ENCODE measurements at regions not wholly inside any gene's neighbourhood (a gene's known extent, or its start where the extent isn't known, plus 50 kb on each side); places are given as distances from the start of the nearest gene placed in this dataset.

DNA sequence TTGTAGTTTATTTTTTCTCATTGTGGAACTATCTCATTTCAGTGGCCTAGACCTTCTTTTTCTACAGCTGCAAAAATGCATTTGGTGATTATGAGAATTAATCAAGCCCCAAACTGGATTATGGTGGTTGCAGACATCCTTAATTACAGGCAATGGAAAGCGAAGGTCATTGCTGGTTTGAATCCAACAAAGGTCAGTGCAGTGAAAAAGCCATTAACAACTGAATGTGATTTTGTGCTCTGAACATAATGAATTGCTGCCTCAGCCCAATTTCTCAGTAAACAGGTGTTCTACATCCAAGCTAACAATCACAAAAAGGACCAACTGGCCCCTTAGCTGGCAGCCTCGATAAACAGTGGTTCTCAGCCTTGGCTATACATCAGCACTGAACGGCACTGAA, 260.1 kb upstream of the DPPA4 start:
- H3K27me3 ChIP-seq (replicated peaks; ENCODE audit: control insufficient read depth, insufficient read depth, low read length) = no peaks in the 10 kb centered on the region
- no peak overlapping the region for H3K4me3 ChIP-seq (ENCODE audit: low read length)
- no peak overlapping the region for H3K9ac ChIP-seq (ENCODE audit: low read length)
- DNase-seq (ENCODE audit: low read depth) = no peak
- peaks cover 7% of the 10 kb centered on the region for H3K9me3 ChIP-seq (ENCODE audit: control insufficient read depth, low read length)
- H3K36me3 ChIP-seq (ENCODE audit: control insufficient read depth, insufficient read depth, low read length, severe bottlenecking) = no peaks in the 10 kb centered on the region
- no peaks in the 10 kb centered on the region for H3K4me1 ChIP-seq (ENCODE audit: control insufficient read depth, insufficient read depth, low read length)

DNA sequence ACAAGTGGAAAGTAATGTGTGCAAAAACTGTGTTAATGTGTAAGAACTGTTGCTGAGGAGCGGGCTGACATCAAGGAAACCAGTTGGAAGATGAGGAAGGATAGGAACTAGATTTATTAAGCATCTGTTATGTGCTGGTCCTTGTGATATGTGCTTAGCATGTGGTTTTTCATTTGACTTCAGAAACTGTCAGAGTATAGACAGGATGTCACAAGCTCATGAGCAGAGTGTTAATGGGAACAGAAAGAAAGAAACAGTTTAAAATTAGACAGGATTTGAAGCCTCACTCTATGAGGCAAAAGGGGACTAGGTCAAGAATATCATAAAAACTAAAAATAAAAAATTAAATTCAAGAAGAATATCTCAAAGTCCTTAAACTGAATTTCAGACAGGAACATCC, 270.6 kb upstream of the DPPA4 start:
- H3K4me3 ChIP-seq (ENCODE audit: low read length) = no peak overlapping the region
- H3K9ac ChIP-seq (ENCODE audit: low read length) = no peak overlapping the region
- no peaks in the 10 kb centered on the region for H3K27me3 ChIP-seq (replicated peaks; ENCODE audit: control insufficient read depth, insufficient read depth, low read length)
- H3K4me1 ChIP-seq (ENCODE audit: control insufficient read depth, insufficient read depth, low read length) = no peaks in the 10 kb centered on the region
- no peaks in the 10 kb centered on the region for H3K36me3 ChIP-seq (ENCODE audit: control insufficient read depth, insufficient read depth, low read length, severe bottlenecking)
- no peak for DNase-seq (ENCODE audit: low read depth)
- H3K9me3 ChIP-seq (ENCODE audit: control insufficient read depth, low read length) = no peaks in the 10 kb centered on the region

DNA sequence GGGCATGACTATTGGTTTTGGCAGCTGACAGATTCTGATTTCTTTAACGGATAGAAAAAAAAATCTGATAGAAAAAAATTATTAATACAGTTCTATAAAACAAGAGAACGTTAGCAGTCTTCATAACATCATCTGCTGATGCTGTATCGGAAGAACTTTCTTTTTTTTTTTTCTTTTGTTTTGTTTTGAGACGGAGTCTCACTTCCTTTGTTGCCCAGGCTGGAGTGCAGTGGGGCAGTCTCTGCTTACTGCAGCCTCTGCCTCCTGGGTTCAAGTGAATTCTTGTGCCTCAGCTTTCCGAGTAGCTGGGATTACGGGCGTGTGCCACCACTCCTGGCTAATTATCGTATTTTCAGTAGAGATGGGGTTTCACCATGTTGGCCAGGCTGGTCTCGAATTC, 271.2 kb upstream of the DPPA4 start:
- Histone ChIP-seq H3K36me3 (ENCODE audit: control insufficient read depth, insufficient read depth, low read length, severe bottlenecking) (no peaks in the 10 kb centered on the region), H3K27me3 (replicated peaks; ENCODE audit: control insufficient read depth, insufficient read depth, low read length) (no peaks in the 10 kb centered on the region), H3K4me1 (ENCODE audit: control insufficient read depth, insufficient read depth, low read length) (no peaks in the 10 kb centered on the region), H3K4me3 (ENCODE audit: low read length) (no peak overlapping the region), H3K9me3 (ENCODE audit: control insufficient read depth, low read length) (peaks cover 1% of the 10 kb centered on the region), H3K9ac (ENCODE audit: low read length) (no peak overlapping the region)
- DNase-seq (ENCODE audit: low read depth) = no peak

DNA sequence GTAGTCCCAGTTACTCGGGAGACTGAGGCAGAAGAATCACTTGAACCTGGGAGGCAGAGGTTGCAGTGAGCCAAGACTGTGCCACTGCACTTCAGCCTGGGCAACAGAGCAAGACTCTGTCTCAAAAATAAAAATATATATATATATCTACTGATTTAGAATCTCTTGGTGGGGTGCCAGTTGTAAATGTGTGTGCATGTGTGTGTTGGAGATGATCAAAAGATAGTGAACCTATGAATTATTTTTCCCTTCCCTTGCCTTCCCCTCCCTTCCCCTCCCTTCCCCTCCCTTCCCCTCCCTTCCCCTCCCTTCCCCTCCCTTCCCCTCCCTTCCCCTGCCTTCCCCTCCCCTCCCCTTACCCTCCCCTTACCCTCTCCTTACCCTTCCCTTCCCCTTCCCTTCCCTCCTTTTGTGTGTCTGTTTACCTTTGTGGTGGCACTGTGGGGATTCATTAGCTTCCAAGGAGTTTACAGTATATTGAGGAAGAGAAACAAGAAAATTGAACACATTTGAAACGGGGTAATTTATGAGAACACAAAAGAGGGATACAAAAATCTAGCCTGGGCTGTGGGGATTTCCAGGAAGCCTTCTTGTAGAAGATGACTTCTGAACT, 281.5 kb upstream of the DPPA4 start:
- no peak for DNase-seq (ENCODE audit: low read depth)
- Histone ChIP-seq H3K9me3 (ENCODE audit: control insufficient read depth, low read length) (no peaks in the 10 kb centered on the region), H3K9ac (ENCODE audit: low read length) (no peak overlapping the region), H3K4me1 (ENCODE audit: control insufficient read depth, insufficient read depth, low read length) (no peaks in the 10 kb centered on the region), H3K36me3 (ENCODE audit: control insufficient read depth, insufficient read depth, low read length, severe bottlenecking) (no peaks in the 10 kb centered on the region), H3K27me3 (replicated peaks; ENCODE audit: control insufficient read depth, insufficient read depth, low read length) (no peaks in the 10 kb centered on the region), H3K4me3 (ENCODE audit: low read length) (no peak overlapping the region)

DNA sequence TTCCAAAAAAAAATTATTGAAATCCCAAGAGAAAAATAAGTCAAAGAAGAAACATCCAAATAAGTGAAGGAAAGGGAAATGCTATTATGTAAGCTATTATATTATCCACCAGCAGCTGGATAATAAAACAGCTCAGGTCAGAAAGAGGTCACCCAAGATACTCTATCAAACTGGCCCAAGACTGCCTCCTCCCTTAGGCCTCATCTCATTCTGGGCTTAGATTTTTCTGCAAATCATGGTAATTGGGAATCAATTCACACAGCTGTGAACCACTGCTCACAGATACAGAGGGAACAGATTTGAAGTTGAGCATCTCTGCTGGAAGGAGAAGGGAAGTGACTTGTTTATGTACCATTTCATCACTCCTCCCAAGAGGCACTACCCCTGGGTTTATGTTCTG, 294.6 kb upstream of the DPPA4 start:
- Histone ChIP-seq H3K9ac (ENCODE audit: low read length) (no peak overlapping the region), H3K9me3 (ENCODE audit: control insufficient read depth, low read length) (no peaks in the 10 kb centered on the region), H3K4me1 (ENCODE audit: control insufficient read depth, insufficient read depth, low read length) (no peaks in the 10 kb centered on the region), H3K27me3 (replicated peaks; ENCODE audit: control insufficient read depth, insufficient read depth, low read length) (no peaks in the 10 kb centered on the region), H3K4me3 (ENCODE audit: low read length) (no peak overlapping the region), H3K36me3 (ENCODE audit: control insufficient read depth, insufficient read depth, low read length, severe bottlenecking) (no peaks in the 10 kb centered on the region)
- DNase-seq (ENCODE audit: low read depth) = no peak

DNA sequence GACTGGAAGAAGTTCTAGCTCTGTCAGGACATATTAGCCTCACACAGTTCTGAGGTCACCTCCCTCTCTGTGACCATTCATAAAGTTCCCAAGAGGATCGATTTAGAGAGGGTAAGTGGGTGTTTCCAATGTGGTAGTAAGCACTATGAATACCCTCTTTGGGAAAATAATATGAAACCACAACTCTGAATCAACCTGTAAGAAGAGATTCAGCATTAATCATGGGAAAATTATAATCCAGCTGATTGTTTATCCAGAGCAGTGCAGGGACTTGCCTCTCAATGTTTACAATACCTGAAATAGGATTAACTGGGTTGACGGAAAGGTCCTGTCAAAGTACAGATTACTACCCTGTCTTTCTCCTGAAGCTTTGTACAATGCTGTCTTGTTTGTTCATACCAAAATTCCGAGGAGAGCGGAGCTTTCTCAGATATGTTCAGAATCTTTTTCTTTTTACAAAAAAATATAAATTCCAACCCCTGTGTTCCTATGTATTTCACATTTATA, 302.9 kb upstream of the DPPA4 start:
- Histone ChIP-seq H3K36me3 (ENCODE audit: control insufficient read depth, insufficient read depth, low read length, severe bottlenecking) (no peaks in the 10 kb centered on the region), H3K4me3 (ENCODE audit: low read length) (no peak overlapping the region)

DNA sequence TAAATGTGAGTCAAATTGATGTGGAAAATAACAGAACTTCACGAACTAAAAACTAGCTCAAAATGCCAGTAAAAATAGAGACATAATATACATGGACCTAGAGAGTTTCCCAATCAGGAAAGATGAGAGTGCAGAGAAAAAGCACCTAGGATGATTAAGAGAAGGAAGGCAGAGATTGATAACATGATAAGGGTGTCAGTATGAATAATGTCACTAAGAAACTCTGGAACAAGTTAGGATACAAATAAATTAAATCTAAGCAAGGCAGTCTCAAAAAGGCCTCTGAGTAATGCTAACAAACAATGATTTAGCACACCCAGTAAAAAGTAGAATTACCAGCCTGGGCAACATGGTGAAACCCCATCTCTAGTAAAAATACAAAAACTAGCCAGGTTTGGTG, 304.7 kb upstream of the DPPA4 start:
- H3K4me3 ChIP-seq (ENCODE audit: low read length) = no peak overlapping the region
- no peaks in the 10 kb centered on the region for H3K9me3 ChIP-seq (ENCODE audit: control insufficient read depth, low read length)
- no peaks in the 10 kb centered on the region for H3K36me3 ChIP-seq (ENCODE audit: control insufficient read depth, insufficient read depth, low read length, severe bottlenecking)
- H3K4me1 ChIP-seq (ENCODE audit: control insufficient read depth, insufficient read depth, low read length) = peaks cover 17% of the 10 kb centered on the region
- no peak for DNase-seq (ENCODE audit: low read depth)
- H3K9ac ChIP-seq (ENCODE audit: low read length) = no peak overlapping the region
- no peaks in the 10 kb centered on the region for H3K27me3 ChIP-seq (replicated peaks; ENCODE audit: control insufficient read depth, insufficient read depth, low read length)

More for the DNA sequence above, 302.9 kb upstream of the DPPA4 start:
- Histone ChIP-seq H3K9ac (ENCODE audit: low read length) (no peak overlapping the region), H3K9me3 (ENCODE audit: control insufficient read depth, low read length) (no peaks in the 10 kb centered on the region), H3K4me1 (ENCODE audit: control insufficient read depth, insufficient read depth, low read length) (peaks cover 17% of the 10 kb centered on the region), H3K27me3 (replicated peaks; ENCODE audit: control insufficient read depth, insufficient read depth, low read length) (no peaks in the 10 kb centered on the region)
- no peak for DNase-seq (ENCODE audit: low read depth)

DNA sequence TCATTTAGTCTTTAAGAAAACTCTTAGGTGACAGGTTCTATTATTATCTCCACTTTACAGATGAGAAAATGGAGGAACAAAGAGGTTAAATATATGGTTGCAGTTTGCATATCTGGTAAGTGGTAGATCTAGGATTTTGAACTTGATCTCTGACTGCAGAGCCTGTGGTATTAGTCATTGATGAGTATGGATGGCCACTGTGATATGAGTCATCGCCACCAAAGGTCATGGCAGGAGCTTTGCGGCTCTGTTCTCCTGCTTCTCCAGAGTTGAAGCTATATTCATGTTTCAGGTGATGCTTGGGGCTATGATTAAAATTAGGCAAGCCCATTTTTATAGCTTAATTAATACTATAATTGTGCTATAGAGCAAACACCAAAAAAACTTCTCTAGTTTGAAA, 306.2 kb upstream of the DPPA4 start:
- H3K36me3 ChIP-seq (ENCODE audit: control insufficient read depth, insufficient read depth, low read length, severe bottlenecking) = no peaks in the 10 kb centered on the region
- peak; percentile 15 for DNase-seq (ENCODE audit: low read depth)
- no peaks in the 10 kb centered on the region for H3K27me3 ChIP-seq (replicated peaks; ENCODE audit: control insufficient read depth, insufficient read depth, low read length)
- no peak overlapping the region for H3K9ac ChIP-seq (ENCODE audit: low read length)
- no peaks in the 10 kb centered on the region for H3K9me3 ChIP-seq (ENCODE audit: control insufficient read depth, low read length)
- no peak overlapping the region for H3K4me3 ChIP-seq (ENCODE audit: low read length)
- H3K4me1 ChIP-seq (ENCODE audit: control insufficient read depth, insufficient read depth, low read length) = peaks cover 17% of the 10 kb centered on the region

DNA sequence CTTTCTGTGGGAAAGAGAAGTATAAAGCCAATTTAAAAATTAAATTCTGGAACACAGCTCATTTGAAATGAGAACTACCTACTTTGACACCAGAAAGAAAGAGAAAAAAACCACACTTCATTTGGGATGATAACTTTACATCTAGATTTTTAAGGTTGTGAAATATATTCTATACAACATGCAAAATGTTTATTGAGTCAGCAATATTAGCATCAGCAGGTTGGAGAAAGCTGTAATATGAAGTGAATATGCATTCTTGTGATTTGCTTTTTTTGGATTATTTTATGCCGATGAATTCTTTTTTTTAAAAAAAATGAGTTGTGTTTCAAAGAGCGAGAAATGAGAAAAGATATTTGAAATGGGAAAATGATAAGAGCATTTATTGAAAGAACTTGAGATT, 307.0 kb upstream of the DPPA4 start:
- Histone ChIP-seq H3K36me3 (ENCODE audit: control insufficient read depth, insufficient read depth, low read length, severe bottlenecking) (no peaks in the 10 kb centered on the region), H3K9me3 (ENCODE audit: control insufficient read depth, low read length) (no peaks in the 10 kb centered on the region), H3K27me3 (replicated peaks; ENCODE audit: control insufficient read depth, insufficient read depth, low read length) (no peaks in the 10 kb centered on the region)

DNA sequence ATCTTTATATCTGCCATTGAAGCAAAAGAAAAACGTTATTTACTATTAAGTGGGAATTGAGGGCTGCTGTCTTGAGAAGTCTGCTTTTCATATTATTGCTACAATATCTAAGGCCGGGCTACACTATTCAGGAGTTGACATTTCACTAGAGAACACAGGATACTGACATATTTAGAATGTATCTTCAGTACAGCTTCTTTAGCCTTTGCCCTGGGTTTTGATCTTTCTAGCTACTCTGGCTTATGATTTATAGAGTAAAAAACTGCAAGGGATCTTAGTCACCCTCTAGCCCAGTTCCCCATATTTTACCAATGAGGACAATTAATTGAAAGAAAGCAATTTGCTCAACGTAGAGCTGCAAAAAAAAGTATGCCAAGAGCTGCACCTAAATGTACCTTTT, 307.4 kb upstream of the DPPA4 start:
- Histone ChIP-seq H3K9me3 (ENCODE audit: control insufficient read depth, low read length) (no peaks in the 10 kb centered on the region), H3K9ac (ENCODE audit: low read length) (no peak overlapping the region), H3K4me3 (ENCODE audit: low read length) (no peak overlapping the region), H3K4me1 (ENCODE audit: control insufficient read depth, insufficient read depth, low read length) (peaks cover 17% of the 10 kb centered on the region), H3K27me3 (replicated peaks; ENCODE audit: control insufficient read depth, insufficient read depth, low read length) (no peaks in the 10 kb centered on the region), H3K36me3 (ENCODE audit: control insufficient read depth, insufficient read depth, low read length, severe bottlenecking) (no peaks in the 10 kb centered on the region)
- DNase-seq (ENCODE audit: low read depth) = no peak

More for the DNA sequence above, 307.0 kb upstream of the DPPA4 start:
- Histone ChIP-seq H3K9ac (ENCODE audit: low read length) (no peak overlapping the region), H3K4me1 (ENCODE audit: control insufficient read depth, insufficient read depth, low read length) (peaks cover 17% of the 10 kb centered on the region), H3K4me3 (ENCODE audit: low read length) (no peak overlapping the region)
- DNase-seq (ENCODE audit: low read depth) = no peak

DNA sequence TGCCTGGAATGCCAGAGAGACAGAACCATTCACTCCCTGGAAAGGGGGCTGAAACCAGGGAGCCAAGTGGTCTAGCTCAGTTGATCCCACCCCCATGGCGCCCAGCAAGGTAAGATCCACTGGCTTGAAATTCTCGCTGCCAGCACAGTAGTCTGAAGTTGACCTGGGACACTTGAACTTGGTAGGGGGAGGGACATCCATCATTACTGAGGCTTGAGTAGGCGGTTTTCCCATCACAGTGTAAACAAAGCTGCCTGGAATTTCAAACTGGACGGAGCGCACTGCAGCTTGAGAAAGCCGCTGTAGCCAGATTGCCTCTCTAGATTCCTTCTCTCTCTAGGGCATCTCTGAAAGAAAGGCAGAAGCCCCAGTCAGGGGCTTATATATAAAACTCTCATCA, 310.7 kb upstream of the DPPA4 start:
- no peak for DNase-seq (ENCODE audit: low read depth)
- Histone ChIP-seq H3K27me3 (replicated peaks; ENCODE audit: control insufficient read depth, insufficient read depth, low read length) (no peaks in the 10 kb centered on the region), H3K9ac (ENCODE audit: low read length) (no peak overlapping the region), H3K4me3 (ENCODE audit: low read length) (no peak overlapping the region), H3K36me3 (ENCODE audit: control insufficient read depth, insufficient read depth, low read length, severe bottlenecking) (no peaks in the 10 kb centered on the region), H3K9me3 (ENCODE audit: control insufficient read depth, low read length) (no peaks in the 10 kb centered on the region), H3K4me1 (ENCODE audit: control insufficient read depth, insufficient read depth, low read length) (peaks cover 17% of the 10 kb centered on the region)

DNA sequence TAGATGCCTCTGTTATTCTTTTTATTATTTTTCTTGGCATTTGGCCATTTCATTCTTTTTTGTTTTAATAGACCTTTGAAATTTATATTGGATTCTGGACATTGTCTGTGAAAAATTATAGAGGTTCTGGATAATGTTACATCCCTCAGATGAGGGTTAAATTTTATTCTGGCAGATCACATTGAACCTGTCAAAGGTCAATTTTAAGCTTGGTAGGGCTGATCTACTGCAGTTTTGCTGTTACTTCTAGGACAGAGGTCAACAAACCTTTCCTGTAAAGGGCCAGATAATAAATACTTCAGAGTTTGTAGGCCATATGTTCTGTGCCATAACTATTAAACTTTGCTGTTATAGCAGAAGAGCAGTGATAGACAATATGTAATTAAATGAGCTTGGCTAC, 318.9 kb upstream of the DPPA4 start:
- Histone ChIP-seq H3K27me3 (replicated peaks; ENCODE audit: control insufficient read depth, insufficient read depth, low read length) (no peaks in the 10 kb centered on the region), H3K9me3 (ENCODE audit: control insufficient read depth, low read length) (no peaks in the 10 kb centered on the region), H3K9ac (ENCODE audit: low read length) (no peak overlapping the region), H3K4me1 (ENCODE audit: control insufficient read depth, insufficient read depth, low read length) (no peaks in the 10 kb centered on the region), H3K4me3 (ENCODE audit: low read length) (no peak overlapping the region), H3K36me3 (ENCODE audit: control insufficient read depth, insufficient read depth, low read length, severe bottlenecking) (no peaks in the 10 kb centered on the region)
- DNase-seq (ENCODE audit: low read depth) = no peak
